Liver (tissue), 7 donors: ENCODE measurements at regions not wholly inside any gene's neighbourhood (a gene's known extent, or its start where the extent isn't known, plus 50 kb on each side); places are given as distances from the start of the nearest gene placed in this dataset.
"Not testable (repeated sequence)": the region's sequence is repeated elsewhere in the genome, so short reads cannot be mapped to it uniquely, and the experiment has no call there.

Experiments
- DNase-seq: peaks from one replicate; pipeline ENCODE4 v3.0.0-alpha.2; 2017; ENCODE audit warnings: low spot score
- H3K27ac ChIP-seq, 2 donors: one replicate each; pipeline ENCODE4 v1.7.0; 2013; ENCODE audit warnings: inconsistent platforms in 2 of 2, low read length in 2 of 2, control low read depth in 1 of 2, low read depth in 1 of 2, mild to moderate bottlenecking in 1 of 2
- H3K27me3 ChIP-seq, 4 donors: one replicate each; pipeline versions ENCODE4 v1.6.1 to v1.7.0; 2013; ENCODE audit warnings: low read length in 3 of 4, inconsistent platforms in 1 of 4, mild to moderate bottlenecking in 1 of 4, moderate library complexity in 1 of 4; ENCODE audit not compliant: control insufficient read depth in 4 of 4, insufficient read depth in 4 of 4
- H3K36me3 ChIP-seq, 4 donors: one replicate each; pipeline versions ENCODE4 v1.6.1 to v1.7.0; 2013; ENCODE audit warnings: low read length in 3 of 4, mild to moderate bottlenecking in 3 of 4, low read depth in 1 of 4, moderate library complexity in 1 of 4; ENCODE audit not compliant: control insufficient read depth in 4 of 4, insufficient read depth in 3 of 4
- H3K4me1 ChIP-seq, 4 donors: one replicate each; pipeline versions ENCODE4 v1.6.1 to v1.7.0; 2013; ENCODE audit warnings: low read length in 3 of 4, mild to moderate bottlenecking in 3 of 4, moderate library complexity in 1 of 4; ENCODE audit not compliant: control insufficient read depth in 4 of 4, insufficient read depth in 4 of 4
- H3K4me3 ChIP-seq, 3 donors: one replicate each; pipeline versions ENCODE4 v1.6.1 to v1.7.0; 2013; ENCODE audit warnings: low read length in 3 of 3, control low read depth in 1 of 3, low read depth in 1 of 3, mild to moderate bottlenecking in 1 of 3
- H3K9ac ChIP-seq, 2 donors: one replicate each; pipeline ENCODE4 v1.7.0; 2013; ENCODE audit warnings: low read length in 2 of 2, mild to moderate bottlenecking in 2 of 2, moderate library complexity in 2 of 2, control low read depth in 1 of 2, low read depth in 1 of 2
- H3K9me3 ChIP-seq, 4 donors: one replicate each; pipeline versions ENCODE4 v1.6.1 to v1.7.0; 2013; ENCODE audit warnings: low read length in 3 of 4; ENCODE audit not compliant: control insufficient read depth in 4 of 4
- FOXA1 ChIP-seq: IDR thresholded peaks from 2 replicates; pipeline ENCODE4 v1.6.1; 2016; ENCODE audit warnings: antibody characterized with exemption
- JUND ChIP-seq, 2 donors: IDR thresholded peaks; 2 replicates each; pipeline ENCODE4 v1.6.1; 2016; ENCODE audit warnings: antibody characterized with exemption in 2 of 2
- RAD21 ChIP-seq, 2 donors: IDR thresholded peaks; 2 replicates each; pipeline ENCODE4 v1.6.1; 2016; ENCODE audit warnings: antibody characterized with exemption in 2 of 2, mild to moderate bottlenecking in 2 of 2
- SP1 ChIP-seq: IDR thresholded peaks from 2 replicates; pipeline ENCODE4 v1.6.1; 2018; ENCODE audit warnings: antibody characterized with exemption, mild to moderate bottlenecking
- TAF1 ChIP-seq: conservative IDR thresholded peaks from 2 replicates; pipeline ENCODE4 v1.6.1; 2016; ENCODE audit warnings: antibody characterized with exemption, mild to moderate bottlenecking
- WGBS: extraction: QIAGEN DNeasy Blood & Tissue Kit; methylation state at CpG from one replicate; pipeline ENCODE4 v1.1.7; 2013; 5-methylcytosine and 5-hydroxymethylcytosine counted together
- TF ChIP-seq, protein P1 (sequence below): IDR thresholded peaks from 2 replicates; pipeline ENCODE4 v1.6.1; 2016; ENCODE audit warnings: antibody characterized with exemption
- TF ChIP-seq, protein P2 (sequence below): IDR thresholded peaks from 2 replicates; pipeline ENCODE4 v1.6.1; 2016; ENCODE audit warnings: antibody characterized with exemption, mild to moderate bottlenecking
- TF ChIP-seq, protein P3 (sequence below): IDR thresholded peaks from 2 replicates; pipeline ENCODE4 v1.6.1; 2016; ENCODE audit warnings: antibody characterized with exemption
- TF ChIP-seq, protein P4 (sequence below): IDR thresholded peaks from 2 replicates; pipeline ENCODE4 v1.6.1; 2016; ENCODE audit warnings: antibody characterized with exemption
- donor health status: healthy.
- donor health status: healthy.
- donor health status: healthy.
- donor health status: healthy.

DNA sequence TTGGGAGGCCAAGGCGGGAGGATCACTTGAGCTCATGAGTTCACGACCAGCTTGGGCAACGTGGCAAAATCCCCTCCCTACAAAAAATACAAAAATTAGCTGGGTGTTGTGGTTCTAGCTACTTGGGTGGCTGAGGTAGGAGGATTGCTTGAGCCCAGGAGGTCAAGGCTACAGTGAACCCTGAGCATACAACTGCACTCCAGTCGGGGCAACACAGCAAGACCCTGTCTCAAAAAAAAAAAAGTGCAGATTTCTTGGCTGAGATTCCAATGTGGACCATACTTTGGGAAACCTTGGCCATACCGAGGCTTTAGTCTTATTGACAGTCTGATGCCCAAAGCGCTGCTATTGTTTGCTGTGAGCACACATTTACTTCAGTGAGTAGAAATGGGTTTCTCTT lies 113.6 kb upstream of the CLINT1 start:
- Histone ChIP-seq H3K27me3 (no peaks in the 10 kb centered on the region), H3K36me3 (no peaks in the 10 kb centered on the region), H3K4me3 (no peak overlapping the region), H3K4me1 (no peaks in the 10 kb centered on the region), H3K27ac (no peak overlapping the region), H3K9me3 (no peaks in the 10 kb centered on the region), H3K9ac (no peak overlapping the region)
- no peak for DNase-seq
- WGBS: 88% methylated on average over 6 of the region's 6 CpGs
- TF ChIP-seq, protein P1, sequence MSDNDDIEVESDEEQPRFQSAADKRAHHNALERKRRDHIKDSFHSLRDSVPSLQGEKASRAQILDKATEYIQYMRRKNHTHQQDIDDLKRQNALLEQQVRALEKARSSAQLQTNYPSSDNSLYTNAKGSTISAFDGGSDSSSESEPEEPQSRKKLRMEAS: no peak
- TF ChIP-seq, protein P2, sequence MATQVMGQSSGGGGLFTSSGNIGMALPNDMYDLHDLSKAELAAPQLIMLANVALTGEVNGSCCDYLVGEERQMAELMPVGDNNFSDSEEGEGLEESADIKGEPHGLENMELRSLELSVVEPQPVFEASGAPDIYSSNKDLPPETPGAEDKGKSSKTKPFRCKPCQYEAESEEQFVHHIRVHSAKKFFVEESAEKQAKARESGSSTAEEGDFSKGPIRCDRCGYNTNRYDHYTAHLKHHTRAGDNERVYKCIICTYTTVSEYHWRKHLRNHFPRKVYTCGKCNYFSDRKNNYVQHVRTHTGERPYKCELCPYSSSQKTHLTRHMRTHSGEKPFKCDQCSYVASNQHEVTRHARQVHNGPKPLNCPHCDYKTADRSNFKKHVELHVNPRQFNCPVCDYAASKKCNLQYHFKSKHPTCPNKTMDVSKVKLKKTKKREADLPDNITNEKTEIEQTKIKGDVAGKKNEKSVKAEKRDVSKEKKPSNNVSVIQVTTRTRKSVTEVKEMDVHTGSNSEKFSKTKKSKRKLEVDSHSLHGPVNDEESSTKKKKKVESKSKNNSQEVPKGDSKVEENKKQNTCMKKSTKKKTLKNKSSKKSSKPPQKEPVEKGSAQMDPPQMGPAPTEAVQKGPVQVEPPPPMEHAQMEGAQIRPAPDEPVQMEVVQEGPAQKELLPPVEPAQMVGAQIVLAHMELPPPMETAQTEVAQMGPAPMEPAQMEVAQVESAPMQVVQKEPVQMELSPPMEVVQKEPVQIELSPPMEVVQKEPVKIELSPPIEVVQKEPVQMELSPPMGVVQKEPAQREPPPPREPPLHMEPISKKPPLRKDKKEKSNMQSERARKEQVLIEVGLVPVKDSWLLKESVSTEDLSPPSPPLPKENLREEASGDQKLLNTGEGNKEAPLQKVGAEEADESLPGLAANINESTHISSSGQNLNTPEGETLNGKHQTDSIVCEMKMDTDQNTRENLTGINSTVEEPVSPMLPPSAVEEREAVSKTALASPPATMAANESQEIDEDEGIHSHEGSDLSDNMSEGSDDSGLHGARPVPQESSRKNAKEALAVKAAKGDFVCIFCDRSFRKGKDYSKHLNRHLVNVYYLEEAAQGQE: no peak
- TF ChIP-seq SP1 (no peak), TAF1 (no peak), JUND (IDR thresholded peaks at IDR 0.05) (no peak), RAD21 (IDR thresholded peaks at IDR 0.05) (no peak), FOXA1 (no peak)
- TF ChIP-seq, protein P3, sequence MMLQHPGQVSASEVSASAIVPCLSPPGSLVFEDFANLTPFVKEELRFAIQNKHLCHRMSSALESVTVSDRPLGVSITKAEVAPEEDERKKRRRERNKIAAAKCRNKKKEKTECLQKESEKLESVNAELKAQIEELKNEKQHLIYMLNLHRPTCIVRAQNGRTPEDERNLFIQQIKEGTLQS: no peak
- TF ChIP-seq, protein P4, sequence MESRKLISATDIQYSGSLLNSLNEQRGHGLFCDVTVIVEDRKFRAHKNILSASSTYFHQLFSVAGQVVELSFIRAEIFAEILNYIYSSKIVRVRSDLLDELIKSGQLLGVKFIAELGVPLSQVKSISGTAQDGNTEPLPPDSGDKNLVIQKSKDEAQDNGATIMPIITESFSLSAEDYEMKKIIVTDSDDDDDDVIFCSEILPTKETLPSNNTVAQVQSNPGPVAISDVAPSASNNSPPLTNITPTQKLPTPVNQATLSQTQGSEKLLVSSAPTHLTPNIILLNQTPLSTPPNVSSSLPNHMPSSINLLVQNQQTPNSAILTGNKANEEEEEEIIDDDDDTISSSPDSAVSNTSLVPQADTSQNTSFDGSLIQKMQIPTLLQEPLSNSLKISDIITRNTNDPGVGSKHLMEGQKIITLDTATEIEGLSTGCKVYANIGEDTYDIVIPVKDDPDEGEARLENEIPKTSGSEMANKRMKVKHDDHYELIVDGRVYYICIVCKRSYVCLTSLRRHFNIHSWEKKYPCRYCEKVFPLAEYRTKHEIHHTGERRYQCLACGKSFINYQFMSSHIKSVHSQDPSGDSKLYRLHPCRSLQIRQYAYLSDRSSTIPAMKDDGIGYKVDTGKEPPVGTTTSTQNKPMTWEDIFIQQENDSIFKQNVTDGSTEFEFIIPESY: no peak

DNA sequence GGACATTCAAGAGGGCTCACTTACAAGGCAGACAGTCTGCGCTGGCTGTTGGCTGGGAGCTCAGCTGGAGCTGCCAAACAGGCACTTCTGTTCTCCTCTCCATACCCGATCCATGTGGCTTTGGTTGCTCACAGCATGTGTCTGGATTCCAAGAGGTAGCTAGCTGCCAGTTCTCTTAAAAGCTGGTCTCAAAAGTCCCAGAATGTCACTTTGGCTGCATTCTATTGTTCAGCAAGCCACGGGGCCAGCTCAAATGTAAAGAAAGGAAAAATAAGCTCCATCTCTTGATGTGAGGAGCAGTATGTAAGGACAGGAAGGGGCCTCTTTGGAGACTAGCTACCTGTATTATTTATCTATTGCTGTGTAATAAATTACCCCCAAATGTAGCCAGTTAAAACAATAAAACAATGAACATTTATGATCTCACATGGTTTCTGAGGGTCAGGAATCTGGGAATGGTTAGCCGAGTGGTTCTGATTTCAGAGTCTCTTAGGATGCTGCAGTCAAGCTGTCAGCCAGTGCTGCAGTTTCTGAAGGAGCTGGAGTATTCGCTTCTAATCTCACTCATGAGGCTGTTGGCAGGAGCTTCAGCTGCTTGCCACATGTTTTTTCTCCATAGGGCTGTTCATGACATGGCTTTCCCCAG lies 112.7 kb upstream of the CLINT1 start:
- Histone ChIP-seq H3K27ac (no peak overlapping the region), H3K9ac (no peak overlapping the region), H3K9me3 (no peaks in the 10 kb centered on the region), H3K4me1 (no peaks in the 10 kb centered on the region), H3K27me3 (no peaks in the 10 kb centered on the region), H3K4me3 (no peak overlapping the region), H3K36me3 (no peaks in the 10 kb centered on the region)
- TF ChIP-seq, protein P2: no peak
- no peak for DNase-seq
- WGBS: 65% methylated on average over 5 of the region's 5 CpGs

DNA sequence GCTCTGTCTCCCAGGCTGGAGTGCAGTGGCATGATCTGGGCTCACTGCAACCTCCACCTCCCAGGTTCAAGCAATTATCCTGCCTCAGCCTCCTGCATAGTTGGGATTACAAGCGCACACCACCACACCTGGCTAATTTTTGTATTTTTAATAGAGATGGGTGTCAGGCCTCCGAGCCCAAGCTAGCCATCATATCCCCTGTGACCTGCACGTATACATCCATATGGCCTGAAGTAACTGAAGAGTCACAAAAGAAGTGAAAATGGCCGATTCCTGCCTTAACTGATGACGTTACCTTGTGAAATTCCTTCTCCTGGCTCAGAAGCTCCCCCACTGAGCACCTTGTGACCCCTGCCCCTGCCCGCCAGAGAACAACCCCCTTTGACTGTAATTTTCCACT lies 109.6 kb upstream of the CLINT1 start:
- not testable (repeated sequence) for H3K27me3 ChIP-seq, DNase-seq, H3K4me3 ChIP-seq, H3K27ac ChIP-seq, H3K36me3 ChIP-seq, H3K9ac ChIP-seq, H3K4me1 ChIP-seq, H3K9me3 ChIP-seq
- 76% methylated on average over 6 of the region's 6 CpGs for WGBS
